ENCODE measurements at regions not wholly inside any gene's neighbourhood (a gene's known extent, or its start where the extent isn't known, plus 50 kb on each side); places are given as distances from the start of the nearest gene placed in this dataset.
"Not testable (repeated sequence)": the region's sequence is repeated elsewhere in the genome, so short reads cannot be mapped to it uniquely, and the experiment has no call there.

DNA sequence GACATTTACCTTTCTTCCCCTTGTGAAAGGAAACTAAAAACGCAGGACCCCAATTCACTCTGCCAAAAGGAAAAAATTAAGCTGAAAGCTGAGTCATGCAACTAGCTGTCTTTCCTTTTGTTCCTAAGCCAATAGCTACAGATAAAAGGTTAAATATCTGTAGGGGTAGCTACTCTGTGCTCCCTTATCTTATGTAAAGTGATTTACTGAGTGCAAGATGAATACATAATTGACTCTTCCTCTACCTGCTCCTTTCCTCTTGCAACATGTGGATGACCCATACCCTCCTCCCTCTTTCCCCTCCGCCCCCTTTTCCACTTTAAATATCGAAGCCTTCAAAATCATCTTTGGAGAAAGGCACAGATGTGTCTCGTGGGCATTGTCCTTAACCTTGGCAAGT, 68.0 kb upstream of the ZNF157 start:
- DNase-seq (ENCODE audit: extremely low read depth in 1 of 2, low read depth in 1 of 2), result no peak

DNA sequence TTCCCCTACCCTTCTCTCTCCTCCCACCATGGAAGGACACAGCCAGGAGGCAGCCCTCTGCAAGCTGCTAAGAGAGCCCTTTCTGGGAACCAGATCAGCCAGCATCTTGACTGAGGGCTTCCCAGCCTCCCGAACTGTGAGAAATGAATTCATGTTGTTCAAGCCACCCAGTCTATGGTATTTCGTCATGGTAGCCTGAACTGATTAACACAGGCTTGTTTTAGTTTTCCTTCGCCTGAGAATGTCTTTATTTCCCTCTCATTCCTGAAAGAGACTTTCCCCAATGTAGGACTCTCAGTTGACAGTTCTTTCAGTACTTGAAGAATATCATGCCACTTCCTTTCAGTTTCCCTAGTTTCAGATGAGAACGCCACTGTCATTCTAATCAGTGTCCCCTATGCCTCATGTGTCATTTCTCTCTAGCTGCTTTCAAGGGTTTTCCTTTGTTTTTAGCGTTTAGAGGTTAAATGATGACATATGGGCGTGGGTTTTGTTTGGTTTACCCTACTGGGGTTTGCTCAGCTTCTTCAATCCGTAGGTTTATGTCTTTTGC, 63.8 kb upstream of the ZNF157 start:
- DNase-seq (ENCODE audit: extremely low read depth in 1 of 2, low read depth in 1 of 2), result not testable (repeated sequence)

DNA sequence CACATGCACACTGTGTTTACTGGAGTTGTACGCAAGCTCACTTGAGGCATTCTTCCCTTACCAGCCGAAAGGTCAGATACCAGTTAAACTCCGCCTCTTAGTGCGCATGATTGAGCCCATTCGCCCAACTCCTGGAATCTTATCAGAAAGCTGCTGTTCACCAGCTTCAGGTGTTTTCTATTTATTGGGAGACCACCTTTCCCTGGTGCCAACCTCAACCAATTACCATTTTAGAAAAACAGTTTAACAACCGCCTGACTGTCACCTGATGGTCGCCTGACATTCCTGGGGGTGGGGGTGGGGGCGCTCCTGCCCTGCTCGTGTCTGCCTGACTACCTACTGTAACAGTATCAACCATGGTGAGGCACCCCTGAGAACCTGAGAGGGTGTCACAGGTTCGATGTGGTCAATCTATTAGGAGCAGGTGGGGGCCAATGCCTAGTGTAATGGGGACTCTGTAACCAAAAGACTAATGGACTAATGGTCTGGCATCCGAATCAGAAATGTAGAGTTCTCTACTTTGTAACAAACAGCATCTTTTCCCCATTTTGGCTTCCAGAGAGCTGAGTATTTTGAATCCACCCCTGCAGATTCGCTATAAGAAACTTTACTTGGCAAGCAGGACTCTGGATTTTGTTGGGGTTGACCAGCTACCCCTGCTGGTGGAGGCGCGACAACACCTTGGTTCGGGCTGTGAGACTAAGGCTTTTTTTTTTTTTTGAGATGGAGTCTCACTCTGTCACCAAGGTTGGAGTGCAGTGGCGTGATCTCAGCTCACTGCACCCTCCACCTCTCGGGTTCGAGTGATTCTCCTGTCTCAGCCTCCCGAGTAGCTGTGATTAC, 58.2 kb upstream of the ZNF157 start:
- peak; percentile 3 to 24 for DNase-seq (ENCODE audit: extremely low read depth in 1 of 2, low read depth in 1 of 2)

DNA sequence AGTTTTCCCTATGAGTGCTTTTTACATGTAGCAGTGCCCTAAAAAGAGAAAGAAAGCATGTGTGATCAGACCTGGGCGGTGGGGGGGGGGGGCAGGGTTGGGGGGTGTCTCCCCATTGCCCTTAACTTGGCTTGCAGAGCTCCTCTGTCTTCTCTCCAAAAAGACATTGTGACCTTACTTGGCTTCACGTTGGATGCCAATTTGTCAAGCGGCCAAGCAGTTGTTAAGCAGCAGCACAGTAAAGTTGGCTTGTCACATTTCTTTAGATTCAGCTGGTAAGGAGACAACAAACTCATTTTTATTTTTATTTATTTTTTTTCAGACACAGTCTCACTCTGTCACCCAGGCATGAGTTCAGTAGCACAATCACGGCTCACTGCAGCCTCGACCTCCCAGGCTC, 57.3 kb upstream of the ZNF157 start:
- no peak for DNase-seq (ENCODE audit: extremely low read depth in 1 of 2, low read depth in 1 of 2)

DNA sequence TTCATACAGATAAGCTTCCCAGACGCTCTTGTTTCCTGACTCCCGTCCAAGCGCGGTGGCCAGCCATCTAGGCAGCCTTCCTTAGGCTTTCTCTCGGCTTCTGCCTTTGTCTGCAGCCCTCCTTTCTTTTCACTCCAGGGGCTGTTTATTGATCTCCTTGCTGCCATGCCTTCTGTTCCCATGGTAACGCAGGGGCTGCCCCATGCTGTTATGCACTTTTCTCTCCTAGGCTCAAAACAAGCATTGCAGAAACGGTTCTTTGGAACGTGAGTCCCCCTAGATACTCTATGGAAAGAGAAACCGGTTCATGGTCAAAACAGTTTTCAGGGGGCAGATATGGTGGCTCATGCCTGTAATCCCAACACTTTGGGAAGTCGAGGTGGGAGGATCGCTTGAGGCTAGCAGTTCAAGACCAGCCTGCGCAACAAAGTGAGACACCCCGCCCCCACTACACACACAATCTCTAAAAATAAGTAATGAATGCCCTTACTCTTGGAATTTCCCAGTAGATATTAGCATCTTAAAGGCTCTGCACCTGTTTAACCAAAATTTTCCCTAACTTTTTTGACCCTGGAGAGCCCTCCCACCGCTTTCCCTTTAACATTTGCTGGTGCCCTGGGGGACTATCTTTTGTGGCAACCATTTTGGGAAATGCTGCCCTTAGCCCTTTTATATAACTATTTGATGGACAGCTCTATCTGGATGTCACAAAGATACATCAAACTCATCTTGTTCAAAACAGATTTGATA, 53.9 kb upstream of the ZNF157 start:
- no peak for DNase-seq (ENCODE audit: extremely low read depth in 1 of 2, low read depth in 1 of 2)
